Activated CD8-positive, alpha-beta memory T cell treated with anti-CD3 and anti-CD28 coated beads, Interleukin-2, amount 50 U/mL, for 1 hour (primary cell): ENCODE measurements at regions not wholly inside any gene's neighbourhood (a gene's known extent, or its start where the extent isn't known, plus 50 kb on each side); places are given as distances from the start of the nearest gene placed in this dataset.
"Not testable (repeated sequence)": the region's sequence is repeated elsewhere in the genome, so short reads cannot be mapped to it uniquely, and the experiment has no call there.

Source experiments
- DNase-seq: peaks from one replicate; pipeline ENCODE4 v3.0.0-alpha.2; 2020; ENCODE audit errors: extremely low read depth

DNA sequence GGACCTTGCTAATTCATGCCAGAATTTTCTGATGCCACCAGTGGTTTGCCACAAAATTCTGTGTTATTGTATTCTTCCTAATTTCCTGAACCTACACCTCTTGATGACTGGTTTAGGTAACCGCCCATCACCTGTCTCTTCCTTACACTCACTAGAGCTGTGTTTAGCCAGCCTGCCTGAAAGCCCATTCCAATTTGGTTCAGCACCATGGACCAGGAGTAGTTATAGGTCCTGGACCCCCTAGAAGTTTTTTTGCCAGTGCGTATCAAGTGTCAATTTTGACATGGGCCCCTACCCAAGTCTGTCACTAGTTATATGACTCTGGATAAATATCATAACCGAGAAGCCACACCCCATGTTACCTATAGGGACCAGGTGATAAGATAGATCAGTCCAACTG lies 94.0 kb upstream of the NAP1L1 start:
- no peak for DNase-seq

DNA sequence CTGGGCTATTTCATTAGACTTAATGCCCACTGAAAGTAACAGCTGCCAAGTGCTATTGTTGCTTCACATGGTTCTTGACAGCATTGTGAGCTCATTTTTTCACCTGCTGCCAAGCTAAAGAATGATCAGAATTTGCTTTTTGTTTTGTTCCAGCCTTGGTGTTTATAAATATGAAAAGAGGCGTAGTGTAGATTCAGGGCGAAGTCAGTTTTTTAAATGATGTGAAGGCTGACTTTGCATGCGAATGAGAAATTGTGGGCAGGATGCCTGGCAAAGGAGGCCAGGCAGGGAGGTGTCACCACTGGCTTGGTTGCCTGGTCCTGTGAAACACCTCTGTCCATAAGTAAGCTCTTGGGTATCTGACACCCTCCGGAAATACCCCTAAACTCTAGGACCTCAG lies 93.3 kb upstream of the NAP1L1 start:
- no peak for DNase-seq

DNA sequence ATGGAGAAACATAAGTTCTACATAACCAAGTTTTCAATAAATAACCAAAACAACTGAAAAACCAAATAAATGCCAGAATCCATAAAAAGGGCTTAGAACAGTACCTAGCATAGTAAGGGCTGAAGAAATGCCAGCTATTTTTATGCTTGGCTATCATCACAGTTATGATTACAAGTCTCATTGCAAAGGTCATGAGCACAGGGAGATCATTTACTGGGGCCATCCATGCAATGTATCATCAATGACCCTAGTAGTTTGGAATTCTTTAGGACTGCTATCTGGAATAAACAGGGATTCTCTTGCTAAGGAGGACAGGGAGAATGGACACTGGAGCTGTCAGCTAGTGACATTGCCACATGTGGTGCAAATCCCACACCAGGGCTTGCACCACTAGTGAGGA lies 92.5 kb upstream of the NAP1L1 start:
- no peak for DNase-seq

DNA sequence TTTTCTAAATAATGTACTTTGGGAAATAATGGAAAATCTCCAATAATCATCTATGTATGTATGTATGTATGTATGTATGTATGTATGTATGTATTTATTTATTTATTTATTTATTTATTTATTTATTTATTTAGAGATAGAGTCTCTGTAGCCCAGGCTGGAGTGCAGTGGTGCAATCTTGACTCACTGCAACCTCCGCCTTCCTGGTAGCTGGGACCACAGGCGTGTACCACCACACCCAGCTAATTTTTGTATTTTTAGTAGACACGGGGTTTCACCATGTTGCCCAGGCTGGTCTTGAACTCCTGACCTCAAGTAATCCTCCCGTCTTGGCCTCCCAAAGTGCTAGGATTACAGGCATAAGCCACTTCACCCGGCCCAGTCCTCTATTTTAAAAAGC lies 91.5 kb upstream of the NAP1L1 start:
- not testable (repeated sequence) for DNase-seq

DNA sequence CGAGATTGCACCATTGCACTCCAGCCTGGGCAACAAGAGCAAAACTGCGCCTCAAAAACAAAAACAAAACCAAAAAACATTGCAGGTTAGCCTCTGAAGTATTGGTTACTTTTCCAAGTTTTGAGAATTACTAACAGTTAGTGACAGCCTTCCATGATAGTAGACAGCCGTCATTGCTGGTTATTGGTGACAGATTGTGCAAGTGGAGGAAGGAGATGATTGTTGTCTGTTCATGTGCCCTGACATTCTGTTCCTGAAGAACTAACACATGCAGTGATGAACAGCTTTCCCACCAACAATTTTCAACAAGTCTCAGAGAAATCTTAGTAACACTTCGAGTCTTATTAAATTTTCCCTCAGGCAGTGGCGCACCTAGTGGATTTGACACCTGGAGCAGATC lies 89.3 kb upstream of the NAP1L1 start:
- no peak for DNase-seq

DNA sequence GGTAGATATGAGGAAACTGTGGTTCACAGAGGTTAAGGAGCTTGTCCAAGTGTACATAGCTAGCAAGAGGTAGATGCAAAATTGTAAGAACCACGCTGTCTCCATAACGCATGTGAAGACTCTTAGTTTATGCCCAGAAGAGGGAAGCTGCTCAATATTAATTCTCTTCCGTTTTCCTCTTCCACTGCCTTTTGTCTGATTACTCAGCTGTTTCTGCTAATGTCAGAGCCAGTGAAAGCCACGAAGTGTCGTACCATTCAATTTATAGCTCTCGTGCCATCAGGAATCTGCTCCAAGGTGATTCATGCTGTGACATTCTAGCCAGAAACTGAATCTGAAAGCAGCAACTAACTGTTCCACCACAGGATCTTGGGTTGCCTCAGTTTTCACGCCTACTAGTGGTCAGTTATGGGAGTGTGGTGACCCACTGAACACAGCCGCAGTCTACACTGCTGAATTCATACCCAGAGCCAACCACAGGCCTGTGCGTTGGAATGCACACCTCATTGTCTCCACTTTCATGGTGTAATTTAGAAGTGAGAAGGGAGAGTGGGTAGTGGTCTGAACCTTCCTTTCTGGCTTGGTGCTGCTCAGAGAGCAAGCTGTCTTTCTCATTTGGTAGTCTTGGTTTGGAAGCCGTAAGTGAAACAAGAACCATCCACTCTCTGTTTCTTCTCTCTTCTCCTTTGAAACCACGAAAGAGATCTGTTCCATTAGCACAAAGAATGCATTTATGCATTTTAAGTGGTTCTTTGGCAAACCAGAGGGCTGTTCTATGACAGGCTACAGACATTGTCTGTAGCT lies 74.2 kb upstream of the NAP1L1 start:
- peak; percentile 4 for DNase-seq

DNA sequence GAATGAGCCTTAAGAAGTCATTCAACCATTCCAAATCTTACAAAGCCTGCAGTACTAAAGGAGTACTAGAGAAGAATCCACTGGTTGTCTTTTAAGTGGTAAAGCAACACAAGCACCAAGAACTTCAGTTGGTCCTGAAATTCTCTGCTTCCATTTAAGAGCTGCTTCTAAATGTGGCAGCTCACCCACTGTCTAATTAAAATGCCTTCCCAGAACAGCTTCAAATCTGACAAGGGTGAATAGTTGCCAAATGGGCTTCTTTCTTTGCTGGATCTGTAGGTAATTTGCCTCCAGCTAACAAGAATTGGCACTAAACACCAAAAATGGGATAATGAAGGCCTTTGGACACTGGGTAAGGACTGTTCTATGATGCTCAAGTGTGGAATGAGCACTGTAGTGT lies 72.2 kb upstream of the NAP1L1 start:
- no peak for DNase-seq

DNA sequence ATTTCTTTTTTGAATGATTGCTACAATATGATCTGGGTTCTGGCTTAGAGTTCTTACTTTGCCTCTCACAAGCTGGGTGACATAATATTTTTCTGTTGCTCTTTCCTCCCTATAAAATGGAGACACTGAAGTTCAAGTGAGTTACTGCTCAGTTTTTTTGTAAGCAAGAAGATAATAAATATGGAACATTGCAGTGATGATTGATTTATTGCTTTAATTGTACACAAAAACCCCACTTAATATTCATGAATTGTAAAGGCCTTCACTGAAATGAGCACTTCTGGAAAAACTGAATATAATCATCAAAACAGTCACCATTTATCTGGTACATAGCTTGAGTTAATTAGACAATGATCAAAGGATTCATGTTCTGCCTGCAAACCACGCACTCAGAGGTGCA lies 71.8 kb upstream of the NAP1L1 start:
- no peak for DNase-seq

DNA sequence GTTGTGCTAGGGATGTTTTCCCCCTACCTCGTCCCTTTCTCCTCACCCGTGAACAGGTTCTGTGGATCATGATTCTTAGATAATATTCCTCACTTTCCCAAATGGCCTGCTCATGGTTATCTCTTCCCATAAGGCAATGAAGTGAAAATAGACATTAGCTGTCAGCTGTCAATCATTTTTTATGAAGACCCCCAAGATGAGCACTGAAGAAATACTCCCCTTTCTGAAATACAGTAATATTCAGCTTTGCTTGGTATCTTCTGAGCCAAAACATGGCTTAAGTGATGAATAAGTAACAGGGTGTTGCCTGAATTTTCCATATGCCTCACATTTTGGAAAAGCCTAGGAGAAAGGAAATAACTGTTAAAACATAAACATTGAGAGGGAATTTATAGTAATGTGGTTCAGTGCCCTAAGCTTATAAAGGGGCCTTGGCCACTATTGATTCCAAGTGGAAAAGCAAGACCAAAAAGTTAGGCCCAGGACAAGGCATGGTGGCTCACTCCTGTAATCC lies 70.7 kb upstream of the NAP1L1 start:
- no peak for DNase-seq

DNA sequence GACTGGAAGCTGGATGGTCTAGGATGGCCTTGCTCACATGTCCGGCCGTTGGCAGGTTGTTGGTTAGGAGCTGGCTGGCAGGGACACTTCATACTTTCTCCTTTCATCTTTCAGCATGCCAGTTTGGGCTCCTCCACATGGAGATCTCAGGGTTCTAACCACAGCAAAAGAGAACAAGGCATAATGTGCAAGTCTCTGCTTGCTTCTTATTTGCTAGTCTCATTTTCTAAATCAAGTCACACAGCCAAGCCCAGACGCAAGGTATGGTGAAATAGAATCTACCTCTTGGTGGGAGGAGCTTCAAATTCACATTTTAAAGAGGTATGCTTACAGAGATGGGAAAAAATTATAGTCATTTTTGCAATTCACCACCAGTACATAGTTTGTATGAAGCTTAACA lies 69.1 kb upstream of the NAP1L1 start:
- DNase-seq: no peak

DNA sequence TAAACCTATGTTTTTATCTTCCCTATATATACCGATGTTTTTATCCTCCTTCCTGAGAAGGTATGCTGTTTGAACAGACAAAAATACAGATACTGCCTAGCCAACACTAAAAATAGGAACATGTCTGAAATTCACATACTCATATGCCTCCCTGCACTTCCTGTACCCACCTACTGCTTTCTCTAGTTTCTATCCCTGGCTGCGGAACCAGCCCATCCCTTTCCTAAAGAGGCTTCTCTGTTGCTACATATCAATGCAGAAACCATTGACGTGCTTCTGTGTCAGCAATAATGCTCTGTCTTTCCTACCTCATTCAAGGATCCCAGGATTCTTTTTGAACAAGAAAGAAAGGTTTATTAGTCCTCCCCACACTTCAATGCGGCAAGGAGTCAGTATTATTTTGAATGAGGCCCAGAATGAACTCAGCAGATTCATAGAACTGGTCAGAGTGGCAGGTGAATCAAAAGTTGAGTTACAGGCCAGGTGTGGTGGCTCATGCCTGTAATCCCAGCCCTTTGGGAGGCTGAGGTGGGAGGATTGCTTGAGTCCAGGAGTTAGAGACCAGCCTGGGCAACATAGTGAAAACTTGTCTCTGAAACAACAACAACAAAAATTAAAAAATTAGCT lies 67.8 kb upstream of the NAP1L1 start:
- no peak for DNase-seq

DNA sequence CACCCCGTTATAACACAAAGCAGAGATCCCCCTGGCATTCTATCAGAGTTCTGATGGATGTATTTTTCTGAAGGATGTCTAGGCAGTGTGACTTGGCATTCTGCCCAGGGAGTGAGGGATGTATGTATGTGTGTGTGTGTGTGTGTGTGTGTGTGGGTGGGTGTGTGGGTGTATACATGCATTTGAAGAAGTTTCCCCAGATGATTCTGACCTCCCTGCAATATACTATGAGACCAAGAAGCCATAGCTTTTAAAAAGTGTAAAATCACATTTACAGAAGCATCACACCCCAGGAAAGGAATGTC lies 59.7 kb upstream of the NAP1L1 start:
- peak; percentile 7 for DNase-seq

DNA sequence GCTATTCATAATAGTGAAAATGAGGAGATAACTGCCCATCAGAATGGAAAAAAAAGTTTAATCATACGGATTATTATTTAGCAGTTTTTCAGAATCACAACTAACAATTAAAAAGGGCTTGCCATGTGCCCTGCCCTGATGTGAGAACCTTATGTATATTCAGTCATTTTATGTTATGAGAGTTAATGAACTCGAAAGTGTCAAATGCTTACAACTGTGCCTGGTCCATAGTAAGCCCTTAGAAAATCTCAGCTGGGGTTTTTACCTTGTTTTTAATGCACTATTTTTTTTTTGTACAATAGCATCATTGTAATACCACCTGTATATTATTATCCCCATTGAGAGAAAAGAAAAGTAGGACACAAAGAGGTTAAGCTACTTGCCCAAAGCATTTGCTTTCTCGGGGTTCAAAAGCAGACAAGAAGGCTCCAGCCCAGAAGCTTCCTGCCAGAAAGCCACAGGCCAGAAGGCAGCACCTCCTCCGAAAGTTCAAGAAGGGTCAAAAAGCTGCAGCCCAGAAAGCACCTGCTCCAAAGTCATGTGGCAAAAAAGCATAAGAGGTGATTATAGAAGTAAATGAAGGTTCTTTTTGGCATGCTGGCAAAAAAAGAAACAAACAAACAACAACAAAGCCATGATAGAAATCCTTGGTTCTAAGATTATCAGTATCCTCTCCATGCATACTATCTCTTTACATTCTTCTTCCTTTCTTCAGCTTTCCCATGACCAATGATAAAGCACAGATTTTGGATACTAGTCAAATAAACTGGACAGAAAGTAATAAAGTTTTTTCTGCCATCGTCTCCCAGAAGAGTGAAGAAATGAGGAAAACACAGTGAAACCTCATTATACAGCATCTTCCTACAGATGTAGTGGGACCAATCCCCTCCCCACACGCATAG lies 59.1 kb upstream of the NAP1L1 start:
- DNase-seq: no peak

DNA sequence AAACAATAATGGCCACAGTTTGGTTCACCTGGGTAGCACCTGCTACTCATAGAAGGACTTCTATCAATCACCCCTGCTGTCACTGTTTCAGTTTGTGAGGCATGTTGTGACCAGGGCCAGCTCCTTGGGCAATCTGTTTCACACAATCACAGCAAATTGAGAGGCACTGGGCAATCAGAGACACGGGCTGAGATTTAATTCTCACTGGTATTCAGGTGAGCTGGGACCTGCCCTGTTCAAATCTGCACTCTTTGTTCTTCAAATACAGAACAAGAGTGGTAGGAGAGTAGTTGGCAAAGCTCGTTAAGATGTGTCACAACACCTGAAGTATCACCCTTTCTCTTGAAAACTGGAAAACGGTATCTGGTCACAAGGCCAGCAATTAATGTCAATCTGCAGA lies 57.8 kb upstream of the NAP1L1 start:
- DNase-seq: no peak

DNA sequence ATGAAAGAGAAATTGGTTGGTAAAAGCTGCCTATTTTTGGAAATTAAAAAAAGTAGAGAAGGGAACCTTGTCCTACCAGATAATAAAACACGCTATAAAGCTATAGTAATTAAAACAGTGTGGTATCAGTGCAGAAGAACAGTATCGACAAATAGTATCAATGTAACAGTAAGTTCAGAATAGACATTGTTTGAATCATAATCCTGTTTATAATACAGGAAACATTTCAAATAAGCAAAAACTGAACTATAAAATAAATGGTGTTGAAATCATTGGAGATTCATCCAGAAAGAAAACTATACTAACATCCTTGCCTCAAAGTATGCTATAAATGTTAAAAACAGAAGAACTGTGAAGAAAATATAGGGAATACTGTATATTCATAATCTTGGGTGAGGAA lies 54.2 kb upstream of the NAP1L1 start:
- DNase-seq: no peak

DNA sequence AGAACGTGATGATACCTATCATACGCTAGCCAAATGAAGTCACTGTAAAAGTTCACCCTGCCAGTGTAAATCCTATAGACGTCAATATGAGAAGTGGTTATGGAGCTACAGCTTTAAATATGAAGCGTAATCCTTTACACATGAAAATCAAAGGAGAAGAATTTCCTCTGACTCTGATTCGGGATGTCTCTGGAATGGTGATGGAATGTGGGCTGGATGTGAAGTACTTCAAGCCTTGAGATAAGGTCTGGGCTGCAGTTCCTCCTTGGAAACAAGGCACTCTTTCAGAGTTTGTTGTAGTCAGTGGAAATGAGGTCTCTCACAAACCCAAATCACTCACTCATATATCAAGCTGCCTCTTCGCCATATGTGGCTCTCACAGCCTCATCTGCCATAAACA lies 53.1 kb upstream of the NAP1L1 start:
- DNase-seq: no peak

DNA sequence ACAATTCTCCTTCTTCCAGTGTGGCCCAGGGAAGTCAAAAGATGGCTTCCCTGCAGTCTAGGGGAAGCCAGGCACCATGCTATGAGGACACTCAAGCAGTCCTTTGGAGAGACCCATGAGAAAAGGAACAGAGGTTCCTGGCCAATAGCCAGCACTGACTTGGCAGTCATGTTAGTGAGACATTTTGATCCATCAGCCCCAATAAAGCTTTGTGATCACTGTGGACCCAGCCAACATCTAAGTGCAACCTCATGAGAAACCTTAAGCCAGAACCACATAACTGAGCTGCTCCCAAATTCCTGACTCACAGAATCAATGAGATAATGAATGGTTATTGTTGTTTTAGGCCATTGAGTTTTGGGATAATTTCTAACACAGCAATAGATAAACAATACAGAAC lies 51.0 kb upstream of the NAP1L1 start:
- no peak for DNase-seq
